GM18873 (cell line): ENCODE measurements at regions not wholly inside any gene's neighbourhood (a gene's known extent, or its start where the extent isn't known, plus 50 kb on each side); places are given as distances from the start of the nearest gene placed in this dataset.

Experiments
- ATAC-seq: cut with Tn5 transposase; IDR thresholded peaks from one replicate; pipeline ENCODE4 v1.9.1; 2021; ENCODE audit warnings: mild to moderate bottlenecking, moderate library complexity, moderate number of reproducible peaks; ENCODE audit not compliant: unreplicated experiment, low FRiP score

- ATAC-seq, result no peak
Measured at GRCh38 chr9:31336386-31336785, 1048.1 kb upstream of the ACO1 start.

GRCh38 chr9:31336841-31337240, 1047.6 kb upstream of the ACO1 start:
- no peak for ATAC-seq

GRCh38 chr9:31347082-31347617, 1037.3 kb upstream of the ACO1 start:
- ATAC-seq, result peak; percentile 98

- ATAC-seq, result no peak
Measured at GRCh38 chr9:31355159-31355882, 1029.1 kb upstream of the ACO1 start.

GRCh38 chr9:31355965-31356364, 1028.5 kb upstream of the ACO1 start:
- no peak for ATAC-seq

GRCh38 chr9:31359071-31359470, 1025.4 kb upstream of the ACO1 start:
- no peak for ATAC-seq

GRCh38 chr9:31364171-31364570, 1020.3 kb upstream of the ACO1 start:
- ATAC-seq, result no peak

GRCh38 chr9:31372799-31373587, 1011.5 kb upstream of the ACO1 start:
- no peak for ATAC-seq

GRCh38 chr9:31377358-31377757, 1007.1 kb upstream of the ACO1 start:
- no peak for ATAC-seq

- ATAC-seq, result no peak
Measured at GRCh38 chr9:31388660-31389059, 995.8 kb upstream of the ACO1 start.

- ATAC-seq, result peak; percentile 55
Measured at GRCh38 chr9:31389075-31389474, 995.4 kb upstream of the ACO1 start.

GRCh38 chr9:31390403-31391025, 993.9 kb upstream of the ACO1 start:
- no peak for ATAC-seq

- ATAC-seq, result no peak
Measured at GRCh38 chr9:31393240-31393639, 991.2 kb upstream of the ACO1 start.

- no peak for ATAC-seq
Measured at GRCh38 chr9:31394015-31394473, 990.4 kb upstream of the ACO1 start.

- no peak for ATAC-seq
Measured at GRCh38 chr9:31412081-31412480, 972.4 kb upstream of the ACO1 start.

- no peak for ATAC-seq
Measured at GRCh38 chr9:31415164-31415563, 969.3 kb upstream of the ACO1 start.

- no peak for ATAC-seq
Measured at GRCh38 chr9:31418419-31418818, 966.0 kb upstream of the ACO1 start.

- peak; percentile 80 for ATAC-seq
Measured at GRCh38 chr9:31443630-31444457, 940.6 kb upstream of the ACO1 start.

GRCh38 chr9:31445357-31445756, 939.1 kb upstream of the ACO1 start:
- ATAC-seq, result no peak

- no peak for ATAC-seq
Measured at GRCh38 chr9:31445960-31446359, 938.5 kb upstream of the ACO1 start.
